ENCODE measurements at regions not wholly inside any gene's neighbourhood (a gene's known extent, or its start where the extent isn't known, plus 50 kb on each side); places are given as distances from the start of the nearest gene placed in this dataset.

GRCh38 chr2:3982160-3982559 is 278.8 kb downstream of the DCDC2C start:
- no peak for TF ChIP-seq CTCF (IDR thresholded peaks at IDR 0.05)
- no peak for TF ChIP-seq PHF8 (IDR thresholded peaks at IDR 0.05; ENCODE audit: borderline replicate concordance, low read depth)
- no peak for TF ChIP-seq HOXB5 (CRISPR knock-in tag; IDR thresholded peaks at IDR 0.05)
- no peak for TF ChIP-seq CEBPB (IDR thresholded peaks at IDR 0.05)
- no peak for TF ChIP-seq KDM5A (IDR thresholded peaks at IDR 0.05)
- TF ChIP-seq POLR2A (IDR thresholded peaks at IDR 0.05; ENCODE audit: low read length): no peak
